ENCODE measurements at regions not wholly inside any gene's neighbourhood (a gene's known extent, or its start where the extent isn't known, plus 50 kb on each side); places are given as distances from the start of the nearest gene placed in this dataset.
A peak's percentile ranks its signal among the peaks of the same experiment; 100 is the strongest.
"Not testable (repeated sequence)": the region's sequence is repeated elsewhere in the genome, so short reads cannot be mapped to it uniquely, and the experiment has no call there.

DNA sequence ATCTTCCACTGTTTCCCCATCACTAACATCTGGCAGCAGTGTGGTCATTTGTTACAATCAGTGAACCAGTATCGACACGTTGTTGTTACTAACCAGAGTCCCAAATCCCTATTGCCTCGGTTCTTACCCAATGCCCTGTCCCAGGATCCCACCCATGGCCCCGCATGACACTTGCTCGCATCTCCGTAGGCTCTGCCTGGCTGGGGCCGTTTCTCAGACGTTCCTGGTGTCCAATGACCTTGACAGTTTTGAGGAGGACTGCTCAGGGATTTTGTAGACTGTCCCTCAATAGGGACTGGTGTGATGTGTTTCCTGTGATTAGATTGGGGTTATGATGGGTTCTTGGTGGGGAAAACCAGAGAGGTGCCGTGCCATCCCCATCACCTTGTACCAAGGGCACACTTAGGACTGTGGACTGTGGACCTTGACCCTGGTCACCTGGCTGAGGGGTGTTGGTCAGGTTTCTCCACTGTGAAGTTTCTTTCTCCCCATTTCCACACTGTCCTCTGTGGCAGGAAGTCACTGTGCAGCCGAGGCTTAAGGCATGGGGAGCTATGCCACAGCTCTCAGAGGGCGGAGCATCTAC, 108.4 kb downstream of the ADRA2C start:
- Histone ChIP-seq H3K27me3 (peaks cover 13 to 92% (median 60%) of the 10 kb centered on the region in 3 donors), H3K4me3 (no peak overlapping the region), H3K9me3 (peaks cover 0 to 4% (median 1%) of the 10 kb centered on the region in 4 donors), H3K27ac (no peak overlapping the region), H3K4me1 (peaks cover 0 to 5% (median 0%) of the 10 kb centered on the region in 4 donors), H3K36me3 (no peaks in the 10 kb centered on the region)
- peak; percentile 24 for DNase-seq
- intact Hi-C loops (cut with DNase I) = no loop called here
- WGBS, 2 donors = 60 to 69% methylated on average over 11 of the region's 11 CpGs
- TF ChIP-seq, protein P1, sequence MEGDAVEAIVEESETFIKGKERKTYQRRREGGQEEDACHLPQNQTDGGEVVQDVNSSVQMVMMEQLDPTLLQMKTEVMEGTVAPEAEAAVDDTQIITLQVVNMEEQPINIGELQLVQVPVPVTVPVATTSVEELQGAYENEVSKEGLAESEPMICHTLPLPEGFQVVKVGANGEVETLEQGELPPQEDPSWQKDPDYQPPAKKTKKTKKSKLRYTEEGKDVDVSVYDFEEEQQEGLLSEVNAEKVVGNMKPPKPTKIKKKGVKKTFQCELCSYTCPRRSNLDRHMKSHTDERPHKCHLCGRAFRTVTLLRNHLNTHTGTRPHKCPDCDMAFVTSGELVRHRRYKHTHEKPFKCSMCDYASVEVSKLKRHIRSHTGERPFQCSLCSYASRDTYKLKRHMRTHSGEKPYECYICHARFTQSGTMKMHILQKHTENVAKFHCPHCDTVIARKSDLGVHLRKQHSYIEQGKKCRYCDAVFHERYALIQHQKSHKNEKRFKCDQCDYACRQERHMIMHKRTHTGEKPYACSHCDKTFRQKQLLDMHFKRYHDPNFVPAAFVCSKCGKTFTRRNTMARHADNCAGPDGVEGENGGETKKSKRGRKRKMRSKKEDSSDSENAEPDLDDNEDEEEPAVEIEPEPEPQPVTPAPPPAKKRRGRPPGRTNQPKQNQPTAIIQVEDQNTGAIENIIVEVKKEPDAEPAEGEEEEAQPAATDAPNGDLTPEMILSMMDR (IDR thresholded peaks at IDR 0.05) = no peak
- TF ChIP-seq POLR2A (IDR thresholded peaks at IDR 0.05) (no peak), POLR2AphosphoS5 (IDR thresholded peaks at IDR 0.05) (no peak), EP300 (IDR thresholded peaks at IDR 0.05) (no peak)

DNA sequence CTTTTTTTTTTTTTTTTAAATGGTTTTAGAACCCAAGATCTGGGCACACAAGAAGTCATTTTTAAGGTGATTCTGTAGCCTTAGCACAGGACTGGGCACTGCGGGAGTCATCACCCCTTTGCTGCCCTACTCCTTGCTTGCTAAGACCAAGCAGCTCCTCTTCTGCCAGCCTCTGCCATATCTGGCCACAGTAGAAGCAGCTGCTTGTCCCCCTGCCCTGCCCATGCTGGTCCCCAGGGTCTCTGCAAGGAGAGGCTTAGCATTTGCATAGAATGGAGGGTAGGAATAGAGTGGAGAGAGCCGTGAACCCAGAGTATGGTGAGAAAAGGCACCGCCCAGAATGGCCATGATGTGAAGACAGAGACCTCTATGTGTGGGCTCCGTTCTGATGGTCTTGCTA, 109.3 kb downstream of the ADRA2C start:
- intact Hi-C loops (cut with DNase I) = no loop called here
- 62 to 68% methylated on average over 4 of the region's 4 CpGs for WGBS, 2 donors

DNA sequence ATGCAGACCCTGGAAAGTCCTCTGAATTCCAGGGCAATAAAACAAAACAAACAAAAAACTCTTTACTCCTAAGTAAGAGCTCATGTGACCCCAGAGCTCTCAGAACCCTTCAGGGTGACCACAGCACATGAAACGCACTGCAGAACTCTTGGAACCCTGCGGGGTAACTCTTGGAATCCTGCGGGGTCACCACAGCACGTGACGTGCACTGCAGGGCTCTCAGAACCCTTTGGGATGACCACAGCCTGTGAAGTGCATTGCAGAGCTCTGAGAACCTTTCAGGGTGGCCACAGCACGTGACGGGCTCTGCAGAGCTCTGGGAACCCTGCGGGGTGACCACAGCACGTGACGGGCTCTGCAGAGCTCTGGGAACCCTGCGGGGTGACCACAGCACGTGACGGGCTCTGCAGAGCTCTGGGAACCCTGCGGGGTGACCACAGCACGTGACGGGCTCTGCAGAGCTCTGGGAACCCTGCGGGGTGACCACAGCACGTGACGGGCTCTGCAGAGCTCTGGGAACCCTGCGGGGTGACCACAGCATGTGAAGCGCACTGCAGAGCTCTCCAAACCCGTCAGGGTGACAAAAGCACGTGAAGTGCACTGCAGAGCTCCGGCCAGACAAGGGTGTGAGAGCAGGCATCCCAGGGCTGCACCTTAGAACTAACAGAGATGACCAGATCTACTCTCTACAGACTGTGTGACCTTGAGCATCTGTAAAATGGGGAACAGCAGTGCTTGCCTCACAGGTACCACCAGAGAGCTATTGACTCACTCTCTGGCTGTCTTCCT, 110.1 kb downstream of the ADRA2C start:
- intact Hi-C loops (cut with DNase I); H3K36me3 ChIP-seq: not testable (repeated sequence)
- WGBS, 2 donors = 68 to 73% methylated on average over 18 of the region's 24 CpGs

More for the DNA sequence above, 109.3 kb downstream of the ADRA2C start:
- no peak for TF ChIP-seq POLR2A (IDR thresholded peaks at IDR 0.05)
- TF ChIP-seq, protein P1 (IDR thresholded peaks at IDR 0.05) = no peak
- no peak for TF ChIP-seq EP300 (IDR thresholded peaks at IDR 0.05)
- Histone ChIP-seq H3K9me3 (peaks cover 0 to 4% (median 1%) of the 10 kb centered on the region in 4 donors), H3K27ac (no peak overlapping the region), H3K4me3 (no peak overlapping the region), H3K36me3 (no peaks in the 10 kb centered on the region), H3K27me3 (peaks cover 20 to 93% (median 61%) of the 10 kb centered on the region in 3 donors), H3K4me1 (peaks cover 0 to 8% (median 2%) of the 10 kb centered on the region in 4 donors)
- peak; percentile 17 for DNase-seq

DNA sequence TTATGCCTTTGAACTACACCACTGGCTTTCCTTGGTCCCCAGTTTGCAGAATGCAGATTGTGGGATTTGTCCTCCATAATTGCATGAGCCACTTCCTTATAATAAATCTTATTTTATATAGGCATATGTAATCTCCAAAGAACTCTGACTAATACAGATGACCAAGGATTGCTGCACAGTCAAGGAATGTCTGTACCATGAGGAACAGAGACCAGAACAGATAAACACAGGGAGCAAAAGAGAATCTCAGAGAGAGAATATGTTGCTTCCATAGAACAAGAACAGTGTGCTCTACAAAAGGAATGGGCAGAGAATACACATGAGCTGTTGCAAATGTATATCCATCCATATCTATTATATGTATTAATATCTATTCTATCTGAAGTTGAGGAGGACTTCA, 111.1 kb downstream of the ADRA2C start:
- Histone ChIP-seq H3K4me1 (peaks cover 0 to 3% (median 3%) of the 10 kb centered on the region in 4 donors), H3K27ac (no peak overlapping the region), H3K9me3 (peaks cover 0 to 4% (median 1%) of the 10 kb centered on the region in 4 donors), H3K4me3 (no peak overlapping the region), H3K36me3 (no peaks in the 10 kb centered on the region), H3K27me3 (peaks cover 11 to 93% (median 45%) of the 10 kb centered on the region in 3 donors)
- no peak for DNase-seq
- intact Hi-C loops (cut with DNase I) = no loop called here
- TF ChIP-seq POLR2A (IDR thresholded peaks at IDR 0.05) (no peak), POLR2AphosphoS5 (IDR thresholded peaks at IDR 0.05) (no peak), EP300 (IDR thresholded peaks at IDR 0.05) (no peak)
- TF ChIP-seq, protein P1 (IDR thresholded peaks at IDR 0.05) = no peak

More for the DNA sequence above, 110.1 kb downstream of the ADRA2C start:
- not testable (repeated sequence) for H3K27ac ChIP-seq, H3K4me3 ChIP-seq, DNase-seq, H3K4me1 ChIP-seq, H3K9me3 ChIP-seq
- H3K27me3 ChIP-seq = peaks cover 18 to 93% (median 55%) of the 10 kb centered on the region in 3 donors

DNA sequence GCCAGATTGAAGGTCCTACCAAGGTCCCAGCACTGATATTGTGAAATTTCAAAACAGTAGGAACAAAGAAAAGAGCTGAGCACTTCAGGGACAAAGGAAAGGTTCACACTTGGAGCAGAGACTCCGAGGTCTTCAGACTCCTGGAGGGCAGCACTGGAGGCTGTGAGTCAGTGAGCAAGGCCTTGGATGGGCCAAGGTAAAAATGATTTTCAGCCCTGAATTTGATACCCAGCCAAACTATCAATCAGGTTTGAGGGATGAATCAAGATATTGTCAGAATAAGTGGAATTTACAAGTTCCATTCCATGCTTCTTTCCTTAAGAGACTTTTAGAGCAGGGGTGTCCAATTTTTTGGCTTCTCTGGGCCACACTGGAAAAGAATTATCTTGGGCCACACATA, 111.7 kb downstream of the ADRA2C start:
- no peak overlapping the region for H3K4me3 ChIP-seq
- H3K27ac ChIP-seq = no peak overlapping the region
- peaks cover 7 to 92% (median 39%) of the 10 kb centered on the region in 3 donors for H3K27me3 ChIP-seq
- no peak for DNase-seq
- WGBS, 2 donors = 88% methylated on average over 1 of the region's 1 CpG
- H3K36me3 ChIP-seq = no peaks in the 10 kb centered on the region
- H3K4me1 ChIP-seq = peaks cover 0 to 3% (median 3%) of the 10 kb centered on the region in 4 donors
- intact Hi-C loops (cut with DNase I) = no loop called here
- H3K9me3 ChIP-seq = peaks cover 0 to 4% (median 1%) of the 10 kb centered on the region in 4 donors
- TF ChIP-seq, protein P1 (IDR thresholded peaks at IDR 0.05) = no peak
- TF ChIP-seq EP300 (IDR thresholded peaks at IDR 0.05) (no peak), POLR2AphosphoS5 (IDR thresholded peaks at IDR 0.05) (no peak), POLR2A (IDR thresholded peaks at IDR 0.05) (no peak)
